ENCODE measurements at regions not wholly inside any gene's neighbourhood (a gene's known extent, or its start where the extent isn't known, plus 50 kb on each side); places are given as distances from the start of the nearest gene placed in this dataset.

DNA sequence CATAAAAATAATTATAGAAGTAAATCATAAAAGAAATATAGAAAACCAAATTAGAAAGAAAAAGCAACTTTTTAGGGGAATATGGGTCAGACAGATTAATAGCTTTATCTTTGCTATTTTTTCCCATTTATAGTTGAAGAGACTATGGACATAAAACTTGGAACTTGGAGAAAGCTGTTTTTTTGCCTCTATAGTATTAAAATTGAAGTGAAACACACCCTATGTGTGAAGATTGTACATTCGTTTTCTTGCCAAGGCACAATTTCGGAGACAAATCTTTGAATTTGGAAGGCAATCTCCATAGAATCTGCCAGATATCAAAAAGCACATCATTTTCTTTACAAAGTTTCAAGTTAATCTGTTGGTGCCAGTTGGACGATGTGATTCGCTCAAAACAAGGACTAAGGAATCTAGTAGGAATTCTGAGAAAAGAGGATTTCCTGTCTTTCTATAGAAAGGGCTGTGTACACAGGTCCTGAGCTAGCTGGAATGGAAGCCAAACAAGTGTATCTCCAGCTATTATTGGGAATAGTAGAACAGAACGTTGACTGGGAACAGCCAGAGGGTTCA lies 156.3 kb downstream of the SLC7A11 start:
- DNase-seq (ENCODE audit: low read depth): no peak

DNA sequence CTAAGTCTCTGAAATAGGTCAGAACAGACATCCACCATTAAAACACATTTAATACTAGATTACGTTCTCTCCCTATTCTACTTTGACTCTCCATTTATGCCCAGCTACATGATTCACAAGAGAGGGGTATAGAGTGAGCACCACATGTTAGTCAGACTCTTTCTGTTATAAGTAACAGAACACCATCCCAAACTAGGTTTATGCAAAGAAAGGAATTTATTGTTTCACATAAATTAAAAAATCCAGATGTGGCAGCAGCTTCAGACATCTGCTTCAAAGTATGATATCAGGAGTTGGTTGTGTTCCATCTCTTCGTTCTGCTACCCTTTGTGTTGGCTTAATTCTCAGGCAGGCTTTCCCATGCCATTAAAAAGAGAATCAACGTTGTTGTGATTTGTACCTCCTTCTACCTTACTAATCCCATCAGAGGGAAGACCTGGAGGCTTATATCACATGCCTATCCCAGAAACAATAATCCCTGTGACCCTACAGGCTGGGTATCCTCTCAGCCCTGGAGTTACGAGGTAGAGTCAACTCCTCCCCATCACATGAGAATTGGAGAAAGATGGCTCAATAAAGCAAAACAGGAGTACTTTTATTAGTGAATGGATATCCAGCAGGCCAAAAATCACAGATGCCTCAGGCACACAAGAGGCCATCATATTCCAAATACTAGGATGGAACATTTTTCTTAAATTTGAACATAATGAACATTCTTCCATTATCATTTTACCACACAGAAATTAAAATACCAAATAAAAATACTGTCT lies 163.2 kb downstream of the SLC7A11 start:
- DNase-seq (ENCODE audit: low read depth): no peak

DNA sequence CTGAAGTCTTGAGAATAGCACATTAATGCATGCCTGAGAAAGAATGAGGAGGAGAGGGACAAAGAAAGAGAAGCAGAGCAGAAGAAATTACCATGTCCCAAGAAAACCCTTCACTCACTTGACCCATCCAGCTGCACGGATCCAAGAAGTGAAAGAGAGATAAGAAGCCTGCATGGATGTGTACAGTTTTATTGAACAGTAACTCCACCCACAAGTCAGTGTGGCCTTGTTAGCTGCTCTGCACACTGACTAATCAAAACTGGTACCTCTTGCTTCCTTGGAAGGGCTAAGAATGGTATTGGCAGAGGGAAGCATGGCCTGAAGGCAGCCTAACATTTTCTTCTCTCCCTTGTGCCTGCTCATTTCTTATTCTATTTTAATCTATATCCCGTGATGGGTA lies 163.9 kb downstream of the SLC7A11 start:
- DNase-seq (ENCODE audit: low read depth): no peak

DNA sequence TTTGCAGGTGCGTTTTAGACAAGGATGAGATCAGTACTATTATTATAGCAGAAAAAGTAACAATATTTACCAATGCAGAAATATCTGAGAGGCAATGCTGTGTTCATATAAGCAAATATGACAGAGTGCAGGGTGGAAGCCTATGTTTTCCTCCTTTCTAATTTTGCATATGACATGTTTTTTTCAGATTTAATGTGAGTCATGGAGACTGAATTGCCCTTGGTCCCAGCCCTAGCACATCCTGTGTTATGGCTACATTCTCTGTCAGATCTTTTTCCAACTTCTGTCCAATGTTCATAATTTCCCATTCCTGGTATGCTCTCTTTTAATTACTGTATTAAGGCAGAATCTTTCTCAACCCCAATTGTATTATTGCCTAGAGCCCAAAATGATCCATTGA lies 165.6 kb downstream of the SLC7A11 start:
- DNase-seq (ENCODE audit: low read depth): no peak

DNA sequence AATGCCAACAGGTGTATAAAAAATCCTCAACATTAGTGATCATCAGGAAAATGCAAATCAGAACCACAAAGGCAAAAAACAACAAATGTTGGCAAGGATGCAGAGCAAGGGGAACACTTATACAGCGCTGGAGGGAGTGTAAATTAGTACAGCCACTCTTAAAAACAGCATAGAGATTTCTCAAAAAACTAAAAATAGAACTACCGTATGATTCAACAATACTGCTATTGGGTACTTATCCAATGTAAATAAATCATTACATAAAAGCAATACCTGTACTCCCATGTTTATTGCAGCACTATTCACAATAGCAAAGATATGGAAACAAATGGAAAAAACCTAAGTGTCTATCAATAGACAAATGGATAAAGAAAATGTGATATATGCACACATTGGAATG lies 171.3 kb downstream of the SLC7A11 start:
- DNase-seq (ENCODE audit: low read depth): no peak

DNA sequence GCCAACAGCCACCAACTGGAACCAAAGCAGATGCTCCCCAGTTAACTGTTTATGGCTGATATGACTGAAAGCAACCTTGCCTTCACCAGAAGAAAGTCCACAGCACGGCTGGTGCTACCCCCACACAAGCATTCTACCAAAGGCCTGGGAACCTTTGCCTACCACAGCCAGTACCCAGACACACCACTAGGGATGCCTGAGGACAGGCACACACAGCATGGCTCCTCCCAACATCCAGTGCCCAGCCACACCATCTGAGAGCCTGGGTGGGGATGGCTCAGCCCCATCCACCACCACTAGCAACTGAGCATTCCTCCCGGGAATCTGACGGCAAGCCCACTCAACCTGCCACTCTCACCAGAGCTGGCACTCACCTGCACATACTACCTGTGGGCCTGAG lies 178.6 kb downstream of the SLC7A11 start:
- no peak for DNase-seq (ENCODE audit: low read depth)

DNA sequence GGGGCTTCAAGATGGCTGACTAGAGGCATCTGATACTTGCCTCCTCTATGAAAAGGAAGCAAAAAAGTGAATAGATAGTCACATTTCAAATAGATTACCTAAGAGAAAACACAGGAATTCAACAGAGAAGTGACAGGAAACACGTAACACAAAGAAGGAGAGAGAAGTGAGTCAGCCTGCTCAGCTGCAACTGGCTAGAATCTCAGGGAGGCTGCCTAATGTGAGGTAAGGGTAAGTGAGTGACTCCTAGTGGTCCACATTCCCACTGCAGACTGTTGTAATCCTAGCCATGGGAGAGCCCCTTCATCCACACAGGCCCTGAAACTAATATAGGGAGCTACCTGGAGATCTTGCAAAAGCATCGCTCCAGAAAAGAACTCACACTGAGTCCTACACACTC lies 179.2 kb downstream of the SLC7A11 start:
- DNase-seq (ENCODE audit: low read depth): peak; percentile 33

DNA sequence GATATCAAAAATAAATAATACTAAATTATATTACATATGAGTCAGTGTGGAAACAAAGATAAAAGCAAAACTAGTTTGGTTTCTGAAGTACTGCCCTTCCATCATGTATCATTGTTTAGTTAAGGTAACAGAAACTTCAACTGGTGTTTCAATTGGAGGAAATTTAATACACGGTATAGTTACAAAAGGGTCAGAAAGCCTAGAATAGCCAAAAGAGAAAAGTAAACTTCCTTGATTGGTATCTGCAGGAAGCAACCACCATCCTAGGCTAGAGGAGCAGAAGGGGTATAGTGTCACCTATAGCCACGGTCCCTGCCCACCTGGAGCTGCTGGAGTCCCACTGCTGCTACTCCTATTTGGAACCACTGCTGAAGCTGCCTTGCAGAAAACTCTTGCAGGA lies 185.6 kb downstream of the SLC7A11 start:
- DNase-seq (ENCODE audit: low read depth): no peak

DNA sequence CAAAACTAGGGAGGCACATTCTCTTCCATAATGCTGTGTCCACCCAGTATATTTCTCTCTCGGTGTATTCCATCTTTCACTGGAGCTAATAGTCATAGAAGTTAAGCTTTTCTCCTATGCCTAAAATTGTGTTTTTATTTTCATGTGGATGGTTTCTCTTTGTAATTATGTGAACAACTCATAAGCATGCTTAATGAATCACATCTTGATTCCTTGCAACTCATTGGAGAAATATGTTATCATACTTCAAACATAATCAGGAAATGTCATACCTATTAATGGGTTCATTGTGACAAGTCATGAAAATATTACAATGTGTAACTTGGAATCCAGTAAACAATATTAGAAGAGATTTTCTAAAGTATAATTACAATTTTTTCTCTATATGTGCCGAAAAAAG lies 186.3 kb downstream of the SLC7A11 start:
- DNase-seq (ENCODE audit: low read depth): no peak

DNA sequence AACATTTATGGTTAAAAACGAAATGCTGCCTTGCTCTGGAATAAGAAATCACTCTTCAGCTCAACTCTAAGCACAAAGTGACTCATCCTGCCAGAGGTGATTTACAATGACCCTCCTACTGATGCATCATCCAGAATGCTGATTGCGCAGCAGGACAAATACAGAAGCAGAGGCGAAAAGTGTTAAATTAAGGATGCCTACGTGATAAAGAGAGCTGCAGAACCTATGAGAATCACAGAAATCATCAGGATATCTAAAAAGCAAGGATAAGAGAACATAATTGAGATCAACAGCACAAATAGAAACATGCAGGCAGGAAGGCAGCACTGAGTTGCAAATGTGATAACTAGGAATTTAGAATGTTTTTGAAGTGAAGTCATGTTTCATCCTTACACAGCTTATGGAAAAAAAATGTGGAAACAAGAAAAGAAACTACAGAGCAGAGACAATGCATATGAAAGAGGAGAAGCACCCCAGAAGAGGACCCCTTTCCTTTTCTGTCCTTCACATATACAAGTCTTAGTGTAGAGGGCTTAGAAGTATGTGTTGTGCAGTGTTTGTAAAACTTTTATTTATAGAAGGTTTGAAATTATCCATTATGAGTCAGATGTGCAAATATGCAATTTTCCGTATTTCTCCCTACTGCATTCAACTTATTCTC lies 188.4 kb downstream of the SLC7A11 start:
- peak; percentile 89 for DNase-seq (ENCODE audit: low read depth)

DNA sequence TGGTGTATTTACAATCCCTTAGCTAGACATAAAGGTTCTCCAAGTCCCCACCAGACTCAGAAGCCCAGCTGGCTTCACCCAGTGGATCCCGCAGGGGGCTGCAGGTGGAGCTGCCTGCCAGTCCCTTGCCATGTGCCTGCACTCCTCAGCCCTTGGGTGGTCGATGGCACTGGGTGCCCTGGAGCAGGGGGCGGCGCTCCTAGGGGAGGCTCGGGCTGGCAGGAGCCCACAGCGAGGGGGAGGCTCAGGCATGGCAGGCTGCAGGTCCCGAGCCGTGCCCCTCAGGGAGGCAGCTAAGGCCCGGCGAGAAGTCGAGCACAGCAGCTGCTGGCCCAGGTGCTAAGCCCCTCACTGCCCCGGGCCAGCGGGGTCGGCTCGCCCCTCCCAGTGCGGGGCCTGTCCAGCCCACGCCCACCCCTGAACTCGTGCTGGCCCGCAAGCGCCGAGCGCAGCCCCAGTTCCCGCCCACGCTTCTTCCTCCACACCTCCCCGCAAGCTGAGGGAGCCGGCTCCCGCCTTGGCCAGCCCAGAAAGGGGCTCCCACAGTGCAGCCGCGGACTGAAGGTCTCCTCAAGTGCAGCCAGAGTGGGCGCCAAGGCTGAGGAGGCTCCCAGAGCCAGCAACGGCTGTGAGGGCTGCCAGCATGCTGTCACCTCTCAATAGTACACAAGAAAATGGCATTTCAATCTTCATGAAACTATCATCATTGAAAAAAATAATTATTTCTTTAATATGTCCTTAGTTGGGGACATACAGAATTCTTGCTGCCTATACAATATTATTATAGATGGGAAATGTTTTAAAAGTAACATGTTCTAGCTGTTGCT lies 189.1 kb downstream of the SLC7A11 start:
- no peak for DNase-seq (ENCODE audit: low read depth)

DNA sequence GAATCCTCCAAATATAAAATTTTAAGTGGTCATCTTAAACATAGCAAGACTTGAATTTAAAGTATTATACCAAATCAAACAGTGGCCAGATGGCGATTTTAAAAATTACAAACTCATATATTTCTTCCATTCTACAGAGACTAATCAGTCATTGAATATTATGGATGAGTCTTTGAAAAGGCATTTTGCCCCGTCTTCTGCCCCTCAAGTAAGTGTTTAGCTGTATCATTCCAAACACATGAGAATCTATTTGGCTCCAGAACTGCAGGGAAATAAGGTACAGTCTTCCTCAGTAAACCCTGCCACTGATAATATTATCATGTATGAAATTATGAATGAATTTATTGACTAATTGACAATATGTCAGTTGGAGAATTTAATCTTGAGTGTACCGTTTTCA lies 191.0 kb downstream of the SLC7A11 start:
- no peak for DNase-seq (ENCODE audit: low read depth)

DNA sequence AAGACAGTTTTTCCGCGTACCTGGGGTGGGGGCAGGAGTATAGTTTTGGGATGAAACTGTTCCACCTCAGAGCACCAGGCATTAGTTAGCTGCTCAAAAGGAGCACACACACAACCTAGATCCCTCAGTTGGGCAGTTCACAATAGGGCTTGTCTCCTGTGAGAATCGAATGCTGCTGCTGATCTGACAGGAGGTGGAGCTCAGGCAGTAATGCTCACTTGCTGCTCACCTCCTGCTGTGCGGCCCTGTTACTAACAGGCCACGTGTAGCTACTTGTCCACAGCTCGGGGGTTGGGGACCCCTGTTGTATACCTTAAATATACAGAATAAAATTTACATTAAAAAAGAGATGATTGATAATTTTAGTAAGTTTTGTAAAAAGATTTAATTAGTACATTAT lies 191.5 kb downstream of the SLC7A11 start:
- no peak for DNase-seq (ENCODE audit: low read depth)

DNA sequence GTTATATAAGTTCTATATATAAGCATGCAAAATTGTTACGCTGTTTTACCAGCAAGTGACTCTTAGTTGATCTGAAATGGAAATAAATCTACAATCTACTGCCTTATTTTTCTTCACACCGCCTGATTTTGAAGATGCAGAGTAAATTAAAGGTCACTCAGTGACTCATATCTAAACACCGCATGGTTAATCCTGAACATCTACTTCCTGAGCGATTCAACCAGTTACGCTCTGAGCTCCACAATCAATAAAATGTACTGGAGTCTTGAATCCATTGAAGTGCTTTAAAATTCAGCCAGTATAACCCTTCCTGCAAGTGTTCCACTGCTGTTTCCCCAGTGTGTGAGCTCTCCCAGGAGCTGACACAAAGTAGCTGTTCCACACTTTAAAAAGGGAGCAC lies 192.8 kb downstream of the SLC7A11 start:
- DNase-seq (ENCODE audit: low read depth): peak; percentile 67

DNA sequence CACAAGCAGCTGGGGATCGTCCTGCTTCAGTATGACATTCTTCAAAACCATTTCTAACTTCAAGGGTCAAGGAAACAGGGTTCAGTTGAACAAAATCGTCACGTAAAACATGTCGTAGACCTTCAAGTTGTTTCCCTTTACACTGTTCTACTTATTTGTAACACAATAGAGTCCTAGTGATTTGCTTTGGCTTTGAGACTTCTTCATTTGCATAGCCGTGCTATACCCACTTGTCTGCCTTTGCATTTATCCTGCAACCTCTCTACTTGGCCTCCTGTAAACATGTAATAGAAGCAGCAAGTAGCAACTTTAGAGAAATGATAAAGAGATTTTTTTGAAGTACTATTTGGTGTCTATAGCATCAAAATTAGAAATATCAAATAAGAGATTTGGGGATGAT lies 194.9 kb downstream of the SLC7A11 start:
- DNase-seq (ENCODE audit: low read depth): no peak

DNA sequence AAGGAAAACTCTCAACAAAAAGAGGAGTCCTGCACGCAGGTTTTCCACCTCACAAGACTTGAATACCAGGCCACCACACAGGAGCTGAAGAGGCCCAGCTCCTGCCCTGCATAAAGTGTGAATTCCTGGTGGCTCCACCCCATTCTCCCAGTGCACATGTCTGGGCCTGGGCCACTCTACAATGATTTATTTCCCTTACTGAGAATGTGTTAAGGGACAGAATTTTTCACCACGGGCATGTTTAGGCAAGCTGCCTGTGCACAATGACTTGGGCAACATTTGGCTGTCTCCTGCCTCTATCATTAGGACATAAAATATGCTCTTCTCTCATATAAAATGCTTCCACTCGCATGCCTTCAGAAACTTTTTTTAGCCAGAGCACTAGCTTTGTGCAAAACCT lies 197.1 kb downstream of the SLC7A11 start:
- DNase-seq (ENCODE audit: low read depth): no peak

DNA sequence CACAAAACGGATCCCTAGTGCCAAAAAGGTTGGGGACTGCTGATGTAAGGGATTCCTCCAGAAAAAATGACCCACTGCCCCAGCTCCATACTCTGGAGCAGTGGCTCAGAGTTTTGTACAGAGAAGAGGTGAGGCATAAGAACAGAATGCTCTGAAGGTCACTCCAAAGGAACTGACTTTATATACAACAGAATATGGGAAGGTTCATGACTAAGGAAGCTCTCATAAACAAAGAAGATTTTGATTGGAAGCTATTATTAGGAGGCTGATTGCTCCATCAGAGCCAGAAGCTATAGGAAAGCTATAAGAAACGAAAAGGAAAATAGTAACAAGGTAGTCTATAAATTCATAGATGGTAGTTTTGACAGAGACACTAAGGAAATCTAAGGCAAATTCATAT lies 203.1 kb downstream of the SLC7A11 start:
- DNase-seq (ENCODE audit: low read depth): no peak

DNA sequence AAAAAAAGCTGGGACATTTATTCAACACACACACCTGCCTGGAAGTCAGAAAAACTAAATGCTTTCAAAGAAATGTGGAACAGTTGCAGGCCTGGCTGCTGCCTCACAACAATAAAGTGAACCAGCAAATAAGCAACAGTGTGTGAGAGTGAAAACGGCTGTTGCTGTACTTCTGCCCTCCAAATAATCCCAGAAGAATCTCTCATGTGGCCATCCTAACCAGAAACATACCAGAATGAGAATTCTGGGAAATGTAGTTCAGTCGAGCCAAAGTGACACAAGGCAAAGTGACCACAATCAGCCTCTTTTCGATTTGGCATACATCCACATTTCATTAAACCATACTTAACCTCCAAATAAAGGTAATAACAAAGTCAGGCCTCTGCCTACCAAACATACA lies 204.5 kb downstream of the SLC7A11 start:
- DNase-seq (ENCODE audit: low read depth): no peak

DNA sequence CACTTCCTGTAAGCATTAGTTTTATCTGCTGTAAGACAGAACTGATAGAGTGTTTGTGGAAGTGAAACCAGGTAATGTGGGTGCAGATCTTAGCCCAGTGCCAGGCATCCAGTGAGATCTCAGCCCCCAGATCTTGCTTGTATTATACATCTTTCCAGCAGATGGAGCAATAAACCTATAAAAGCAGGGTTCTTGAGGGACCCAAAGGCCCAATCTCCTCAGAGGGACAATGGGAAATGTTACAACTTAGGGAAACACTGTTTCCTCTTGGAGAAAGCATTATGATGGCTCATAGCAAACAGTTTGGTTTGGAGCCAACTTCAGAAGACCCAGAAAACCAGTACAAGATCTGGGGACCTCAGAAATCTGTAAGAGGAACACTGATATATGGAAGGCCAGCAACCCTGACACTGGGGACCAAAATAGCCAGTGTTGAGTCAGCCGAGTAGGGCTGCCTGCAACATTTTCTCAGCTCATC lies 206.3 kb downstream of the SLC7A11 start:
- DNase-seq (ENCODE audit: low read depth): peak; percentile 55

DNA sequence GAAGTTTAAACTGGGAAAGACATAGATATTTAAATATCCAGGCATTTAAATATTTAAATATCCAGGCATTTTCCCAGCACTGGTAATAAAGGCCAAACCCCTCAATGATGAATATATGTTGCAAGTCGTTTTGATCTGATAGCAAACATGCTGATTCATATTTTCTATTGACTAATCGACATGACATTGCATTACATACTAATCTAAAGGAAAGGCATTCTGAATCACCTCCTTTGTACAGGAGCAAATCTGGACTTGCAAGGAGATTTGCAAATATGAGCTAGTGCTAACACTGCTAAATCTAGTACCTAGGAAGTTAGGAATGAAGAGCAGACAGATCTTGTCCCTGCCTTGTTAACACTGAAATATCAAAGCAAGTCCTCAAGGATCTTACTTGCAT lies 207.3 kb downstream of the SLC7A11 start:
- no peak for DNase-seq (ENCODE audit: low read depth)

DNA sequence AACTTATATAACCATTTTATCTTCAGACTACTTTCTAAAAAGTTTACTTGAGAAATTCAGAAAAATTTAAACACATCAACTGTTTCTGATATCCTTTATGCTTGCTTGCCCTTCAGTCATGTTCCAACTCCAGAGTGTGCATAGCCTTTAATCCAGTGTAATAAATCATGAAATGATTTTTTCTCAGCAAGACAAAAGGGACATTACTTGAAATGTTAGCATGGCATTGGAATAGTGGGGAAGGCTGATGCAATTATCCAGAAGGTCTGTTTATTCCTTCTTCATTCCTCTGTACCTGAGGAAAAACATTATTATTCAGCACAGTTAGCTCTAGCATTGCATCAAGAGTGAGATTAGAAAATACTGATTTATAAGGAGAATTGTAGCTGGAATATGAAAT lies 209.9 kb downstream of the SLC7A11 start:
- DNase-seq (ENCODE audit: low read depth): no peak

DNA sequence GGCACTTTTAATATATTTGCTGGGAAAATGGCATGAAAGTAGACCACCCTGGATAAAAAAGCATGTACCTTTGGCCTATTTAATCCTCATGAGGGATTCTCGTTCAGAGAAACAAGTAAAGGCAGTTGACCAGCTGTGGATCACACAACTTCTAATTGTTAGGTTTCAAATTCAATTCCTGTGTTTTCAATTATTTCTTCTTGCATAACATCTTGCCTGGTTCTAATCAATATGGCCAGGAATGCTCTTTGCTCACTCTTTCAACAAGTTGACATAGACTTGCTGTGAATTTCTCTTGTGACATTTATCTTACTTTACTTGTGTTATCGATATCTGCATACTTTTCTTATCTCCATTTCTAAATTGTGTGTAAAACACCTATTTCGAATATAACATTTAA lies 211.8 kb downstream of the SLC7A11 start:
- DNase-seq (ENCODE audit: low read depth): no peak
